Lower leg skin (tissue), 4 donors: ENCODE measurements at regions not wholly inside any gene's neighbourhood (a gene's known extent, or its start where the extent isn't known, plus 50 kb on each side); places are given as distances from the start of the nearest gene placed in this dataset.

Experiments used
- DNase-seq, 2 donors: peaks; one replicate each; pipeline ENCODE4 v3.0.0-alpha.2; 2019; ENCODE audit warnings: low spot score in 2 of 2
- H3K4me3 ChIP-seq: fragments of 200-600 bp; sonication (generic); 2 replicates; pipeline ENCODE4 v1.5.1; 2017; ENCODE audit warnings: mild to moderate bottlenecking, low read depth; ENCODE audit not compliant: poor library complexity, severe bottlenecking
- POLR2A ChIP-seq, 2 donors: fragments of 450-650 bp; IDR thresholded peaks; one replicate each; pipeline ENCODE4 v1.6.1; 2016 to 2017; ENCODE audit warnings: antibody characterized with exemption in 2 of 2, mild to moderate bottlenecking in 1 of 2, moderate library complexity in 1 of 2
- WGBS, 2 donors: methylation state at CpG; one replicate each; pipeline ENCODE4 v1.1.5; 2018; 5-methylcytosine and 5-hydroxymethylcytosine counted together
- intact Hi-C: fragments of 100-400 bp; cut with DNase I; formaldehyde crosslinking; loops from one replicate; pipeline ENCODE4 v1.15.0; 2023; ENCODE audit warnings: low total_unique reads
- TF ChIP-seq, protein P1 (sequence below), 3 donors: fragments of 450-650 bp; IDR thresholded peaks; one replicate each; pipeline ENCODE4 v1.5.1; 2016; ENCODE audit warnings: antibody characterized with exemption in 3 of 3, mild to moderate bottlenecking in 3 of 3, moderate library complexity in 2 of 3

DNA sequence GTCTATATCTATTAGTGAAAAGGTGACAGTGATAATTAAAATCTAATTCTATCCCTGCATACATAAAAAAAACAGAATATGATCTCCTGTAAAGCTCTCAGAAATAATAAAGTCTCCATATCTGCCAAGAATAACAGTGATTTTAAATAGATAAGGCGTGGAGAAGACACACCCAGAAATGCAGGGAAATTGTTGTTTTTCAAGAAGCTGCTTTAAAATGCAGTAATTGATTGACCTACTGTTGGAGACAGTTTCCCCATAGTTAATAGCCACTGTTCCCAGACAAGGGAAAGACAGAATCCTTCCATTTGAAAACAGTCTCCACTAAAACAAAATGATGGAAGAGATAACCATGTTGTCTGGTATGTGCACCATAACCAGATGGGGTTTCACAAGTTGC is 571.5 kb upstream of the CDH5 start:
- no peak overlapping the region for H3K4me3 ChIP-seq
- 49 to 55% methylated on average over 1 of the region's 1 CpG for WGBS, 2 donors
- no peak for DNase-seq
- no peak for TF ChIP-seq POLR2A (IDR thresholded peaks at IDR 0.05)
- TF ChIP-seq, protein P1, sequence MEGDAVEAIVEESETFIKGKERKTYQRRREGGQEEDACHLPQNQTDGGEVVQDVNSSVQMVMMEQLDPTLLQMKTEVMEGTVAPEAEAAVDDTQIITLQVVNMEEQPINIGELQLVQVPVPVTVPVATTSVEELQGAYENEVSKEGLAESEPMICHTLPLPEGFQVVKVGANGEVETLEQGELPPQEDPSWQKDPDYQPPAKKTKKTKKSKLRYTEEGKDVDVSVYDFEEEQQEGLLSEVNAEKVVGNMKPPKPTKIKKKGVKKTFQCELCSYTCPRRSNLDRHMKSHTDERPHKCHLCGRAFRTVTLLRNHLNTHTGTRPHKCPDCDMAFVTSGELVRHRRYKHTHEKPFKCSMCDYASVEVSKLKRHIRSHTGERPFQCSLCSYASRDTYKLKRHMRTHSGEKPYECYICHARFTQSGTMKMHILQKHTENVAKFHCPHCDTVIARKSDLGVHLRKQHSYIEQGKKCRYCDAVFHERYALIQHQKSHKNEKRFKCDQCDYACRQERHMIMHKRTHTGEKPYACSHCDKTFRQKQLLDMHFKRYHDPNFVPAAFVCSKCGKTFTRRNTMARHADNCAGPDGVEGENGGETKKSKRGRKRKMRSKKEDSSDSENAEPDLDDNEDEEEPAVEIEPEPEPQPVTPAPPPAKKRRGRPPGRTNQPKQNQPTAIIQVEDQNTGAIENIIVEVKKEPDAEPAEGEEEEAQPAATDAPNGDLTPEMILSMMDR (IDR thresholded peaks at IDR 0.05): no peak
- intact Hi-C loops: no loop called here

DNA sequence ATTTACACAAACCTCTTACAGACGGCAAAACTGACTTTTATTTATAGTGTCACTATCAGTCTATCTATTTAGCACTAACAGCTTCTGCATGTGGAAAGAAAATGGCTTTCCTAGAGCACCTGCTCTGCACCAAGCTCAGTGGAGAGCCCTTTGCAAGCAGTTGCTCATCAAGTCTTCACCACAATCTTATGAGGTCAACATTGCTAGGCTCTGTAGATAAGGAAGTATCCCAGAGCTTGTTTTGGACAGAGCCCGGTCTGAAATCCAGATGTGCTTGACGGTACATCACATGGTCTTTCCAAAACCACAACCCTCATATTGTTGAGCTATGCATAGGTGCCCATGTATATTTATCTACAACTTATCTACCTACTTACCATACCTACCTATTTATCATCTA is 572.7 kb upstream of the CDH5 start:
- intact Hi-C loops: no loop called here
- TF ChIP-seq POLR2A (IDR thresholded peaks at IDR 0.05): no peak
- TF ChIP-seq, protein P1 (IDR thresholded peaks at IDR 0.05): no peak
- no peak for DNase-seq
- 80% methylated on average over 3 of the region's 3 CpGs for WGBS, 2 donors
- H3K4me3 ChIP-seq: no peak overlapping the region

DNA sequence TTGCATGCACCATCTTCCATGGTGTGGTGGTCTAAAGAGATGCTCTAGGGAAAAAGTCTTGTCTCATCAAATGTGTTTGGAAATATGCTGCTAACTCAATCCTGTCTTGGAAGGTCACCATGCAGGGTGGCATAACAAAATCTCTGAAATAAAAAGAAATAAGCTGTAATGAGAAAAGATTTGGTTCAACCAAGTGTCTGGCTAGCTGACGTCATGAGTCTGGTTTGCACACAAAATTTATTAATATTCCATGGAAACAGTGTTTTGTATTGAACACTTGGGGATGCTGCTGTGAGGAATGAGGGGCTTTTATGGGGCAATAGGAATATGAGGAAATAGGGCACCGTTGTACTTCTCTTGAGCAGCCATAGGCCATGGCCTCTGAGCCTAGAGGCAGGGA is 575.7 kb upstream of the CDH5 start:
- TF ChIP-seq, protein P1 (IDR thresholded peaks at IDR 0.05): no peak
- TF ChIP-seq POLR2A (IDR thresholded peaks at IDR 0.05): no peak
- intact Hi-C loops: no loop called here
- 72 to 83% methylated on average over 2 of the region's 2 CpGs for WGBS, 2 donors
- DNase-seq: no peak
- no peak overlapping the region for H3K4me3 ChIP-seq

DNA sequence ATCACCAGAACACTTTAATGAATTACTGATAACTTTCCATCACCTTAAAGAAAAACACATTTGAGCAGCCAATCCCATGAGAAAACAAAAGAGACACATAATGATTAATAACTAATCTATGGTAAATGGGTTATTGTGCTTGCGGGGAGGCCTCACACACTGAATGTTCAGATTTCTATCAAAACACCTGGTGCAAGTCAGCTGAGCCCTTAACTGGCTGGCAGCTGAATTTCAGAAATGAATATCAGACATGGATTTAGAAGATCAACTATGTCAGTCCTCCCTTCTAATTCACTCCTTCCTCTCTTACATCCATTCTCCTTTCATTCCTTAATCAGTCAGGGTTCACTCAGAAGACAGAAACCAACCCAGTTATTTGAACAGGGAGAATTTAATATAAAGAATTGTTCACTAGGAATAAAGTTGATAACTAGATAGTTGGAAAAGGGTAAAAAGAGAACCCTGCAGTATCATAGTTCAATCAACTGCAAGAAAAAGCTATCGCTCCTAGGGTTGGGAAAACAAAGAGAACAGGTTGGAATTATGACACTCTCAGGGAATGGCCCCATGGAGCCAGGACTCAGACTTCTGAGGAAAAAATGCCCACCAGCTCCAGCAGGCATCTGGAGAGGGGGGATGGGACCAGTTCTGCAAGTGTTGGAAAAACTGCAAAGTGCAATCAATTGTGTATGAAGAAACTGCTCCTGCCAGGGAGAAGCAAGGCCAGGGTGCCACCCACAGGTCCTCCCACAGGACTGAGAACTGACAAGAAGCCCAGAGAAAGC is 577.1 kb upstream of the CDH5 start:
- no peak overlapping the region for H3K4me3 ChIP-seq

DNA sequence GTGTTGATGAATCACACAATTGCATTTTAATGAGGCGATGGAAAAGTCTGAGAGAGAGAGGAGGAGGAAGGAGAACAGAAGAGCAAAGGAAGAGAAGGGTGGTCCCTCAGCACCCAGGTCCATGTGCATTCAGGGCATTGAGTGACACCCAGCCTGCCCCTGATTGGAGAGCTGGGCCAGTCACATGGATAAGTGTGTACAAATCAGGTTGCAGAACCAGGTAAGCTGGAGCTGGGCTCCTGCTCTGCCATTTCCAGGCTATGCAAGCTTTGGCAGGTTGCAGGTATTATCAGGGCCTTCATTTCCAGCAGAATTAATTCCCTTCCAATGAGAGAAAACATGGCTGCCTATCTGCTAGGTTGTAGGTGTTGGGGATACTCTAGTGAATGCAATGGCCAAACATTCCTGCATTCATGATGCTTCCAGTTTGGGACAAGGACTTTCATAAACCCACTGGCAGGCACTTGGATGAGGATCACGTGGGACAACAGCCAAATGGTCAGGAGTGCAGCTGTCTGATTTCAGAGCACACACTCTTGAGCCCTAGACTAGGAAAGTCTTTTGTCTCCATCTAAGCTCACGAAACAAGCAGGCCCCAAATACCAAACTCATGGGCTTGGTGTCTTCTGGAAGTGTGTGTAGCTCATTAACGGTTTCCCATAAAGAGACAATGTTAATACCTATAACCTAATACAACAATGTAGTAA is 577.9 kb upstream of the CDH5 start:
- DNase-seq: no peak
- no peak for TF ChIP-seq POLR2A (IDR thresholded peaks at IDR 0.05)
- TF ChIP-seq, protein P1 (IDR thresholded peaks at IDR 0.05): no peak
- H3K4me3 ChIP-seq: no peak overlapping the region
- 87 to 88% methylated on average over 4 of the region's 4 CpGs for WGBS, 2 donors
- intact Hi-C loops: no loop called here

More for the DNA sequence above, 577.1 kb upstream of the CDH5 start:
- 92 to 94% methylated on average over 2 of the region's 2 CpGs for WGBS, 2 donors
- no peak for DNase-seq
- TF ChIP-seq, protein P1 (IDR thresholded peaks at IDR 0.05): no peak
- TF ChIP-seq POLR2A (IDR thresholded peaks at IDR 0.05): no peak
- intact Hi-C loops: no loop called here
